ENCODE measurements at regions not wholly inside any gene's neighbourhood (a gene's known extent, or its start where the extent isn't known, plus 50 kb on each side); places are given as distances from the start of the nearest gene placed in this dataset.

DNA sequence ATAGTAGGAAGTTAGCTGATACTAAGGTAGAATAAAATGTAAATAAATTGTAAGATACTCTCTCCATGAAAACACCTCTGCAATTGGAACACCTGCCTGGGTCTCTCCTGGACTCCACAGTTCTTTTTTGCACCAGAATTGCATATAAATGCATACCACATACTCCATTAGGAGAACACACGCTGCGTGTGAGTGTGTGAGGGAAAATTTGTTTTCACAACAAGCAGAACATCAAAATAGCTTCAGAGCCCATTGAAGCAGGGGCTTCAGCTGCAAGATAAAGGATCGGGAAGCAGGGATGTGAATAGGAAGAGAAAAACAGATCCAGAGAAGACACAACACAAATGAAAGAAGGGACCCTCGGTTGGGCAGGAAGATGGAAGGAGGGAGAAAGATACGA lies 389.8 kb upstream of the BRINP1 start:
- no peak for TF ChIP-seq POLR2A (IDR thresholded peaks at IDR 0.05)
- TF ChIP-seq, protein P1, sequence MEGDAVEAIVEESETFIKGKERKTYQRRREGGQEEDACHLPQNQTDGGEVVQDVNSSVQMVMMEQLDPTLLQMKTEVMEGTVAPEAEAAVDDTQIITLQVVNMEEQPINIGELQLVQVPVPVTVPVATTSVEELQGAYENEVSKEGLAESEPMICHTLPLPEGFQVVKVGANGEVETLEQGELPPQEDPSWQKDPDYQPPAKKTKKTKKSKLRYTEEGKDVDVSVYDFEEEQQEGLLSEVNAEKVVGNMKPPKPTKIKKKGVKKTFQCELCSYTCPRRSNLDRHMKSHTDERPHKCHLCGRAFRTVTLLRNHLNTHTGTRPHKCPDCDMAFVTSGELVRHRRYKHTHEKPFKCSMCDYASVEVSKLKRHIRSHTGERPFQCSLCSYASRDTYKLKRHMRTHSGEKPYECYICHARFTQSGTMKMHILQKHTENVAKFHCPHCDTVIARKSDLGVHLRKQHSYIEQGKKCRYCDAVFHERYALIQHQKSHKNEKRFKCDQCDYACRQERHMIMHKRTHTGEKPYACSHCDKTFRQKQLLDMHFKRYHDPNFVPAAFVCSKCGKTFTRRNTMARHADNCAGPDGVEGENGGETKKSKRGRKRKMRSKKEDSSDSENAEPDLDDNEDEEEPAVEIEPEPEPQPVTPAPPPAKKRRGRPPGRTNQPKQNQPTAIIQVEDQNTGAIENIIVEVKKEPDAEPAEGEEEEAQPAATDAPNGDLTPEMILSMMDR (IDR thresholded peaks at IDR 0.05) = no peak
